Astrocyte (in vitro differentiated cells and primary cell): ENCODE measurements at regions not wholly inside any gene's neighbourhood (a gene's known extent, or its start where the extent isn't known, plus 50 kb on each side); places are given as distances from the start of the nearest gene placed in this dataset.

Experiments used
- DNase-seq: peaks from one replicate; pipeline ENCODE4 v3.0.0-alpha.2; 2010; ENCODE audit warnings: low read depth
- FAIRE-seq: peaks from 2 replicates; lab custom pipeline; 2011; peaks lifted over from hg19 to GRCh38; lab: Jason Lieb, UNC
- H2AFZ ChIP-seq: 2 replicates; pipeline ENCODE4 v1.6.0; 2012; ENCODE audit warnings: low read depth, low read length, inconsistent platforms
- H3K27ac ChIP-seq: 2 replicates; pipeline ENCODE4 v1.5.1; 2011; ENCODE audit warnings: low read depth, low read length, inconsistent platforms
- H3K27me3 ChIP-seq: 2 replicates; pipeline ENCODE4 v1.6.0; 2011; ENCODE audit warnings: low read length, inconsistent platforms; ENCODE audit not compliant: insufficient read depth
- H3K36me3 ChIP-seq: 2 replicates; pipeline ENCODE4 v1.5.1; 2011; ENCODE audit warnings: low read length, inconsistent platforms; ENCODE audit not compliant: insufficient read depth
- H3K4me1 ChIP-seq: 2 replicates; pipeline ENCODE4 v1.5.1; 2011; ENCODE audit warnings: low read length, inconsistent platforms; ENCODE audit not compliant: insufficient read depth
- H3K4me2 ChIP-seq: 2 replicates; pipeline ENCODE4 v1.6.0; 2012; ENCODE audit warnings: low read length, inconsistent platforms
- H3K4me3 ChIP-seq: 2 replicates; pipeline ENCODE4 v1.5.1; 2011; ENCODE audit warnings: low read depth, mild to moderate bottlenecking, low read length, inconsistent platforms; ENCODE audit not compliant: insufficient read depth
- H3K79me2 ChIP-seq: 2 replicates; pipeline ENCODE4 v1.6.0; 2012; ENCODE audit warnings: mild to moderate bottlenecking, low read length, inconsistent platforms; ENCODE audit not compliant: insufficient read depth
- H3K9ac ChIP-seq: 2 replicates; pipeline ENCODE4 v1.6.0; 2012; ENCODE audit warnings: mild to moderate bottlenecking, low read length, inconsistent platforms
- H3K9me3 ChIP-seq: 2 replicates; pipeline ENCODE4 v1.5.1; 2012; ENCODE audit warnings: low read depth, mild to moderate bottlenecking, low read length, inconsistent platforms; ENCODE audit not compliant: insufficient read depth
- H4K20me1 ChIP-seq: 2 replicates; pipeline ENCODE4 v1.6.0; 2012; ENCODE audit warnings: low read length, inconsistent platforms; ENCODE audit not compliant: insufficient read depth
- H3K27ac Mint-ChIP-seq: one replicate; pipeline ENCODE4 v1.8.0; 2021; ENCODE audit warnings: mild to moderate bottlenecking, mixed read lengths; ENCODE audit not compliant: unreplicated experiment
- H3K27me3 Mint-ChIP-seq: one replicate; pipeline ENCODE4 v1.8.0; 2021; ENCODE audit warnings: low read depth, mixed read lengths; ENCODE audit not compliant: unreplicated experiment
- H3K36me3 Mint-ChIP-seq: one replicate; pipeline ENCODE4 v1.8.0; 2021; ENCODE audit warnings: low read depth, mixed read lengths; ENCODE audit not compliant: unreplicated experiment
- H3K4me1 Mint-ChIP-seq: one replicate; pipeline ENCODE4 v1.8.0; 2021; ENCODE audit warnings: low read depth, mixed read lengths; ENCODE audit not compliant: unreplicated experiment
- H3K4me3 Mint-ChIP-seq: one replicate; pipeline ENCODE4 v1.8.0; 2021; ENCODE audit warnings: mild to moderate bottlenecking, moderate library complexity, mixed read lengths; ENCODE audit not compliant: unreplicated experiment
- H3K9me3 Mint-ChIP-seq: one replicate; pipeline ENCODE4 v1.8.0; 2021; ENCODE audit warnings: mild to moderate bottlenecking, mixed read lengths; ENCODE audit not compliant: unreplicated experiment
- EZH2 ChIP-seq: IDR thresholded peaks from 2 replicates; pipeline ENCODE4 v1.6.1; 2012; ENCODE audit warnings: mild to moderate bottlenecking, low read length, inconsistent platforms; ENCODE audit not compliant: insufficient read depth
- TF ChIP-seq, protein P1 (sequence below): IDR thresholded peaks from 2 replicates; pipeline ENCODE4 v1.5.1; 2011; ENCODE audit warnings: low read depth, mild to moderate bottlenecking, inconsistent platforms, low read length, moderate library complexity; ENCODE audit not compliant: insufficient read depth

GRCh38 chr3:18477620-18478019 lies 52.5 kb upstream of the SATB1 start:
- Mint-ChIP-seq H3K4me1 (peaks cover 5% of the 10 kb centered on the region), H3K27me3 (no peaks in the 10 kb centered on the region), H3K36me3 (no peaks in the 10 kb centered on the region), H3K27ac (no peak overlapping the region), H3K9me3 (no peaks in the 10 kb centered on the region), H3K4me3 (no peak overlapping the region)
- no peak overlapping the region for H2AFZ ChIP-seq
- H3K79me2 ChIP-seq, result no peaks in the 10 kb centered on the region
- no peaks in the 10 kb centered on the region for H4K20me1 ChIP-seq
- no peak overlapping the region for H3K4me3 ChIP-seq
- H3K27me3 ChIP-seq, result no peaks in the 10 kb centered on the region
- H3K9ac ChIP-seq, result no peak overlapping the region
- H3K4me1 ChIP-seq, result no peaks in the 10 kb centered on the region
- no peak for DNase-seq
- H3K36me3 ChIP-seq, result no peaks in the 10 kb centered on the region
- no peaks in the 10 kb centered on the region for H3K9me3 ChIP-seq
- no peak for FAIRE-seq
- no peak overlapping the region for H3K27ac ChIP-seq
- H3K4me2 ChIP-seq, result no peak overlapping the region
- TF ChIP-seq EZH2, result no peak
- TF ChIP-seq, protein P1, sequence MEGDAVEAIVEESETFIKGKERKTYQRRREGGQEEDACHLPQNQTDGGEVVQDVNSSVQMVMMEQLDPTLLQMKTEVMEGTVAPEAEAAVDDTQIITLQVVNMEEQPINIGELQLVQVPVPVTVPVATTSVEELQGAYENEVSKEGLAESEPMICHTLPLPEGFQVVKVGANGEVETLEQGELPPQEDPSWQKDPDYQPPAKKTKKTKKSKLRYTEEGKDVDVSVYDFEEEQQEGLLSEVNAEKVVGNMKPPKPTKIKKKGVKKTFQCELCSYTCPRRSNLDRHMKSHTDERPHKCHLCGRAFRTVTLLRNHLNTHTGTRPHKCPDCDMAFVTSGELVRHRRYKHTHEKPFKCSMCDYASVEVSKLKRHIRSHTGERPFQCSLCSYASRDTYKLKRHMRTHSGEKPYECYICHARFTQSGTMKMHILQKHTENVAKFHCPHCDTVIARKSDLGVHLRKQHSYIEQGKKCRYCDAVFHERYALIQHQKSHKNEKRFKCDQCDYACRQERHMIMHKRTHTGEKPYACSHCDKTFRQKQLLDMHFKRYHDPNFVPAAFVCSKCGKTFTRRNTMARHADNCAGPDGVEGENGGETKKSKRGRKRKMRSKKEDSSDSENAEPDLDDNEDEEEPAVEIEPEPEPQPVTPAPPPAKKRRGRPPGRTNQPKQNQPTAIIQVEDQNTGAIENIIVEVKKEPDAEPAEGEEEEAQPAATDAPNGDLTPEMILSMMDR, result no peak
